ENCODE measurements at regions not wholly inside any gene's neighbourhood (a gene's known extent, or its start where the extent isn't known, plus 50 kb on each side); places are given as distances from the start of the nearest gene placed in this dataset.

DNA sequence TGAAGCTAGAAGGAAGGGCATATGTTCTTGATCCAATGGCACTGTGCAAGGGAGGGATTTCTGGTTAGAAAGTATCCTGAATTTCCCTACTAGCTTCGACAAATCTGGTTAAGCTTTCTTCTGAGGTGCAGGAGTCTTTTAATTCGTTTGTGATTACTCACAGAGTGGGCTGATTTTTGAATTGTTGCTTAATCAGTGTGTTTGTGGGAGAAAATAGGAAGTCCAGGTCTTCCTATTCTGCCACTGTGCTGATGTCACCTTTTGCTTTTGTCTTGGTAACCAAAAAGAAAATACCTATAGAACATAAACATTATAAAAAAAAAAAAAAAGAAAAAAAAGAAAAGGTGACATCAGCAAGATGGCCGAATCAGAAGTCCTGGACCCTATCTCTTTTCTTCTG is 1008.6 kb downstream of the TSN start:
- TF ChIP-seq CTCF (IDR thresholded peaks at IDR 0.05; ENCODE audit: insufficient read depth, low read length, severe bottlenecking), result no peak
- DNase-seq (ENCODE audit: low read depth) (no peak), FAIRE-seq (no peak)
- H3K4me3 ChIP-seq (ENCODE audit: low read depth, low read length), result no peak overlapping the region
- no peaks in the 10 kb centered on the region for H3K36me3 ChIP-seq (ENCODE audit: control insufficient read depth, insufficient read depth, low read length)
- H3K27me3 ChIP-seq (ENCODE audit: control insufficient read depth, insufficient read depth, low read length), result no peaks in the 10 kb centered on the region

- no peak for DNase-seq (ENCODE audit: low read depth)
- TF ChIP-seq CTCF (IDR thresholded peaks at IDR 0.05; ENCODE audit: insufficient read depth, low read length, severe bottlenecking), result no peak
- no peak for FAIRE-seq
- Histone ChIP-seq H3K27me3 (ENCODE audit: control insufficient read depth, insufficient read depth, low read length) (no peaks in the 10 kb centered on the region), H3K36me3 (ENCODE audit: control insufficient read depth, insufficient read depth, low read length) (no peaks in the 10 kb centered on the region), H3K4me3 (ENCODE audit: low read depth, low read length) (no peak overlapping the region)
Observed at GRCh38 chr2:122780251-122780650, 1024.8 kb downstream of the TSN start.

GRCh38 chr2:122794100-122794499 is 1038.6 kb downstream of the TSN start:
- DNase-seq (ENCODE audit: low read depth) (no peak), FAIRE-seq (no peak)
- Histone ChIP-seq H3K36me3 (ENCODE audit: control insufficient read depth, insufficient read depth, low read length) (no peaks in the 10 kb centered on the region), H3K27me3 (ENCODE audit: control insufficient read depth, insufficient read depth, low read length) (no peaks in the 10 kb centered on the region), H3K4me3 (ENCODE audit: low read depth, low read length) (no peak overlapping the region)
- TF ChIP-seq CTCF (IDR thresholded peaks at IDR 0.05; ENCODE audit: insufficient read depth, low read length, severe bottlenecking), result no peak

DNA sequence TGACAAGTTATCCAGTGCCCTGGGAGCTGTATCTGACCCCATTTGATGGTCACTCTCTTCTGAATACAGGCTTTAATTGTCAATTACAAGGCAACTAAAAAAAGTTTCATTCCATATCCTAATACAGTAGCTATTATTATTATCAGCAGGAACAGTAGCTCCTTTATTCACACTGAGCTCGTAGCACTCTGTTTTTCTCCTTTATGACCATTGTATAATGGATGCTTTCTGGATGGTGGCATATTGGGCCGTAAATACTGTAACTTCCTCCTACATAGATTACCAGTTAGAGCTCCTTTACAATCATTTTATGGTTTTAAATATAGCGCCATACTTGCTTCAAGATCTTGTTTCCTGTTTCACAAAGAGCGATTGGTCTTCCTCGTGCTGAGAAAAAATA is 1040.3 kb downstream of the TSN start:
- no peak for DNase-seq (ENCODE audit: low read depth)
- no peak for TF ChIP-seq CTCF (IDR thresholded peaks at IDR 0.05; ENCODE audit: insufficient read depth, low read length, severe bottlenecking)
- Histone ChIP-seq H3K4me3 (ENCODE audit: low read depth, low read length) (no peak overlapping the region), H3K27me3 (ENCODE audit: control insufficient read depth, insufficient read depth, low read length) (no peaks in the 10 kb centered on the region), H3K36me3 (ENCODE audit: control insufficient read depth, insufficient read depth, low read length) (no peaks in the 10 kb centered on the region)
- FAIRE-seq, result no peak

DNA sequence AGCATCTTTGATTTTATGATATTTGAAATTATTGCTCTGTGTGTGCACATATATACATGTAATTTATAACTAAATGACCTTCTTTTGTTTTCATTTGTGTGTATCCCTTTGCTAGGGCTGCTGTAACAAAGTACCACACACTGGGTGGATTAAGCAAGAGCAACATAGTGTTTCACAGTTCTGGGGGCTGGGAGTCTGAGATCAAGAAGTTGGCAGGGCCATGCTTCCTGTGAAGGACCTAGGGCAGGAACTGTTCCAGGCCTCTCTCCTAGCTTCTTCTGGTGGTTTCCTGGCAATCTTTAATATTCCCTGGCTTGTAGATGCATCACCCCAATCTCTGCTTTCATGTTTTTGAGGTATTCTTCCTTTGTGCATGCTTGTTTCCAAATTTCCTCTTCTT is 1043.9 kb downstream of the TSN start:
- H3K4me3 ChIP-seq (ENCODE audit: low read depth, low read length), result no peak overlapping the region
- H3K27me3 ChIP-seq (ENCODE audit: control insufficient read depth, insufficient read depth, low read length), result no peaks in the 10 kb centered on the region
- FAIRE-seq (no peak), DNase-seq (ENCODE audit: low read depth) (no peak)
- TF ChIP-seq CTCF (IDR thresholded peaks at IDR 0.05; ENCODE audit: insufficient read depth, low read length, severe bottlenecking), result no peak
- no peaks in the 10 kb centered on the region for H3K36me3 ChIP-seq (ENCODE audit: control insufficient read depth, insufficient read depth, low read length)

- DNase-seq (ENCODE audit: low read depth) (no peak), FAIRE-seq (no peak)
- TF ChIP-seq CTCF (IDR thresholded peaks at IDR 0.05; ENCODE audit: insufficient read depth, low read length, severe bottlenecking), result no peak
- no peak overlapping the region for H3K4me3 ChIP-seq (ENCODE audit: low read depth, low read length)
- H3K36me3 ChIP-seq (ENCODE audit: control insufficient read depth, insufficient read depth, low read length), result no peaks in the 10 kb centered on the region
- H3K27me3 ChIP-seq (ENCODE audit: control insufficient read depth, insufficient read depth, low read length), result no peaks in the 10 kb centered on the region
Observed at GRCh38 chr2:122800781-122801180, 1045.3 kb downstream of the TSN start.

Data from bronchial epithelial cell (primary cell).